Inflammatory macrophage (primary cell): ENCODE measurements at regions not wholly inside any gene's neighbourhood (a gene's known extent, or its start where the extent isn't known, plus 50 kb on each side); places are given as distances from the start of the nearest gene placed in this dataset.

ENCODE experiments used
- DNase-seq, 2 donors: peaks; one replicate each; pipeline ENCODE4 v3.0.0-alpha.2; 2020 to 2022

DNA sequence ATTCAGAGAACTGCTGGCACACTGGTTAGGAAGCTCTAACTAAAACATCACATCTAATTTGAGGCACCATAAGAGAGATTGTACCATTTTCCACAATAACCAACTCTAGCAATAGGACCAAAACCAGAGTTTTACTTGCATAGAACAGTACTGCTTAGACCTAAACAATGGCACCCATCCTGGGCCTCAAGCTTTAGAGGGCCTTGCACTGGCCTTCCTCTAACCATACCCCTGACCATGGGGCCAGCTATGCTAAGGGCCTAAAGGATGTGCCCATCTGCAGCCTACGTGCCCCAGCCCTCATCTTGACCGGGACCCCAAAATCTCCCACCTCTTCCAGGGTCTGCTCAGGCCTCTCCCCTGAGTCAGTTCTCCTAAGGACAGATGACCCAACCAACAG, 74.4 kb upstream of the ARHGAP32 start:
- no peak for DNase-seq

GRCh38 chr11:129265125-129265788, 73.1 kb upstream of the ARHGAP32 start:
- no peak for DNase-seq

- DNase-seq, result no peak
These were observed 72.0 kb upstream of the ARHGAP32 start for GRCh38 chr11:129264114-129264513.

DNA sequence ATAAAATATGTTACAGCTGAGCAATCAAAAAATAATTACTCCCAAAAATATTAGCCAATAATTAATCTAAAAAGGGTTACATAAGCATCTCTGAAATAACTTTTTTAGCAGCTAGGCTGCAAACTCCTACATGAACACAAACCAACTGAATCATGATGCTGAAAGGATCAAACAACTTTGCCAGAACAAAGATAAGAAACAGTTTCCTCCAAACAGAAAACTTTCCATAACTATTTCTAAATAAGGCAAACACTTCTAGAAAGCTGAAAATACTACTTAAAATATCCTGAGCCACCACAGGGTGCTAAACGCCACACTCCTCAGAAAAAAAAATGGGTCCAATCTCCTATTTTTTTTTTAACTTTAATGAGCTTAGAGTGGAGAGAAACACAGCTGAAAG, 68.6 kb upstream of the ARHGAP32 start:
- DNase-seq, result no peak

GRCh38 chr11:129259931-129260348, 67.8 kb upstream of the ARHGAP32 start:
- no peak for DNase-seq

- DNase-seq, result no peak
These were observed 66.1 kb upstream of the ARHGAP32 start for GRCh38 chr11:129258205-129258604.

DNA sequence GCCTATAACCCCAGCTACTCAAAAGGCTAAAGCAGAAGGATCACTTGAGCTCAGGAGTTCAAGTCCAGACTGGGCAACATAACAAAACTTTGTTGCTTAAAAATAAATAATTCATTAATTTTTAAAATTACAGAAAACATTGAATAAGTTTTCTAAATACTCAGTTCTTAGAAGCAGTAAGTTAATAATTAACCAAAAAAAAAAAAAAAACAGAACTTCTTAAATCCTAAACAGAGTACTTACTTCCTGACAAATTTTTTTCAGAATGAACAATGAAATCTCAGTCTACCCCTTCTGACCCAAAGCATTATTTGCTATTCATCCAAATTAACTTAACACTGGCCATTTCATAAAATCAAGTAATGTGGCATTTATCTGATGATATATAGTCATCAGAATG, 65.4 kb upstream of the ARHGAP32 start:
- DNase-seq, result no peak

GRCh38 chr11:129252621-129253020, 60.5 kb upstream of the ARHGAP32 start:
- DNase-seq, result no peak

DNA sequence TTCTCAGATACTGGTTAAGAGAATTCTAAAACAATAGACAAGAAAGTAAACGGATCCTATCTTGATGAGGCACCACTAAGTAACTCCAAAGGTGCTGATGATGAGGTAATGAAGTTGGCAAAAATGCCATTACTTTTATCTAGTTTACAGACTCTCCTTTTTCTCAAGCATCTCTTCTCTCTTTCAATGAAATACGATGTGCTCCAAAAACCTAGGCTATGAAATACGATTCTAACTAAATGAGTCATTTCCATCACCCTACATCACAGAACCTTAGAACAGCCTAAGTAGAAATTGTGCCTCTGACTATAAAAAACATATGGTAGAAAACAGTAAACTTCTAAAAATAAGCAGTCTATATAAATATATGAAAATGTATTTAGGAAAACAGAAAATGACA, 58.9 kb upstream of the ARHGAP32 start:
- no peak for DNase-seq

GRCh38 chr11:129249923-129250322, 57.8 kb upstream of the ARHGAP32 start:
- DNase-seq, result no peak

- no peak for DNase-seq
These were observed 57.2 kb upstream of the ARHGAP32 start for GRCh38 chr11:129249351-129249750.

GRCh38 chr11:129248618-129249017, 56.5 kb upstream of the ARHGAP32 start:
- DNase-seq, result no peak

- DNase-seq, result no peak
These were observed 55.0 kb upstream of the ARHGAP32 start for GRCh38 chr11:129247135-129247534.

- DNase-seq, result no peak
These were observed 50.7 kb upstream of the ARHGAP32 start for GRCh38 chr11:129242855-129243254.
